ENCODE measurements at regions not wholly inside any gene's neighbourhood (a gene's known extent, or its start where the extent isn't known, plus 50 kb on each side); places are given as distances from the start of the nearest gene placed in this dataset.
"Not testable (repeated sequence)": the region's sequence is repeated elsewhere in the genome, so short reads cannot be mapped to it uniquely, and the experiment has no call there.

DNA sequence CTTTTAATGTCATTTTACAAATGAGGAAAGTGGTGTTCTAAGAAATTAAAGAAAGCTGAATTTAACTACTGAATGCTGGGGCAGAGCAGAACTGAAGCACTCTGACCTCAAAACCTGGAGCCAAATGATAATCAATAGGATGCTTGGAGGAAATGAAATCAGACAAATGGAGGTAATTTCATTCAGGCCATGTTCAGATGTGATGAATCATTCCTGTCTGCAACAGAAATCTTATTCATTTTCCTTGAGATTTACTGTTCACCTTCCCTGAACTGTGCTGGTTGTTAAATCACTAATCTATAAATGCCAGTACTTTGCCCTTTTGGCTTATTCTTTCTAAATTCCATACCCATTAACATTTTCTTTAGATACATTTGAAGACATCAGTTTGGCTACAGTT, 85.6 kb upstream of the SNX7 start:
- DNase-seq: no peak

DNA sequence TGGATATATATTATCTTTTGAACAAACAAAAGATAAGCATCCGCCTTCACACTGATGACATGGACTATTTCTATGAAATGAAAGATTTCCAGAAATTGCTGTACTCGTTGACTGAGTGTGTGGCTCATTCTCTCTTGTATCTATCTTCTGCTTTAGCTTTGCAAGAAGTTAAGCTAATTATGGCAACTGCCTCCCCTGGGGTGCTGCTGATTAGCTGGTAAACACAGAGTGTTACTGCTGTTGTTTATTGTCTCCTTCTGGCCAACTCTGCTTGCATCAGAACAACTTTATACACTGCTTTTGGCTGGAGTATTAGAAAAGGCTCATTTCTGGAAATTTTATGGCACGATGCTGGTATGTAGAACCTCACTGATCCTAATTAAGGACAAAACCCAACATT, 95.6 kb upstream of the SNX7 start:
- DNase-seq: no peak

DNA sequence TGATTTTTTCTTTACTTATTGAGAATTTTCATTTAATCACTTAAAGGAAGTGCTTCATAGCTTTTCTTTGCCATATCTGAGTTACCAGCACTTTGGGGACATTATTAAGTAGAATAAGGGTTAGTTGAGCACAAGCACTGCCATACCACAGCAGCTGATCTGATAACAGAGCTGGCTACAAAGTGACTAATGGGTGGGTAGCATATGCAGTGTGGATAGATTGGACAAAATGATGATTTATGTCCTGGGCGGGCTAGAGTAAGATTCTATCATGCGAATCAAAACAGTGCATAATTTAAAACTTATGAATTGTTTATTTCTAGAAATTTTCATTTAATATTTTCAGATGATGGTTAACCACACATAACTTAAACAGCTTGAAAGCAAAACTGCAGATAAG, 102.2 kb upstream of the SNX7 start:
- DNase-seq: no peak

DNA sequence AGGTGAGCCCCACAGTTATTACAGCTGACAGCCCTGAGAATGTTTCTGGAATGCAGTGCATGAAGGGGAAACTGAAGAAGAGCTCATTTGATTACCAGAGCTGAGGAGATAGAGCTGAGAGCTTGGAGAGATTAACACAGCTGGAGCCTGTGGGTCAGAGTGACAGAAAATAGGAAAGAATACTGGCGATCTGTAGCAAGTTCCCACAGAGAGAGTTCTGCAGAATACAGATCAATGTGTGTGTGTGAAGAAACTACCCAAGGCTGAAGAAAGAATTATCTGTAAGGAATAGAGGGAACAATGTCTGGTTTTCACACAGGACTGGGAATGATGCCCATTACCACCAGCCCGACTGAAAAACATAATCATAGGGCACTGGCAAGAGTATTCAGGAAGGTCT, 103.6 kb upstream of the SNX7 start:
- no peak for DNase-seq

DNA sequence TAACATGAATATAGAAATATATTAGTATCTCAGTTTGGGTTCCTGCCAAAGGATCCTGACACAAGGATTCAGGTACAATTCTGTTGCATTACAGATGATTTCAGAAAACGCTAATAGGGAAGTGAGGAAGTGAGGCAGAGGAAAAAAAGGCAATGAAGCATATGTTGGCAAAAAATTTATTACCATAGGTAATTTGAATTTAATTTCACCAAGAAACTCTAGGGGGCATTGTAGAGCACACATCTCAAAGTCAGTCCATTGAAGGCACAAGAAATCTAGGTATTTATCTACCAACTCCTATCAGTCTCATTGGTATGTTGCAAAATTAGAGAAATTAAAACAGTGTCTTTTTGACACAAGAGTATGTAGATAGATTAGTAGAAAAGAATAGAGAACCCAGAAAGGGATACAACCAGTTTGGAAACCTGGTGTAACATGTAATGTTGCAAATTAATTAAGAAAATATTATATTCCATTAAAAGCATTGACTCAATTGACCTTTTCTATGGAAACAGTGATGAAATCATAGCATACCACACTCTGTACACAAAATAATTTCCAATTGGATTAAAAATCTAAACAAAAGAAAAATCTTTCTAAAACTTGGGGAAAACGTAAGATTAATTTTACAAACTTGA, 104.9 kb upstream of the SNX7 start:
- no peak for DNase-seq

DNA sequence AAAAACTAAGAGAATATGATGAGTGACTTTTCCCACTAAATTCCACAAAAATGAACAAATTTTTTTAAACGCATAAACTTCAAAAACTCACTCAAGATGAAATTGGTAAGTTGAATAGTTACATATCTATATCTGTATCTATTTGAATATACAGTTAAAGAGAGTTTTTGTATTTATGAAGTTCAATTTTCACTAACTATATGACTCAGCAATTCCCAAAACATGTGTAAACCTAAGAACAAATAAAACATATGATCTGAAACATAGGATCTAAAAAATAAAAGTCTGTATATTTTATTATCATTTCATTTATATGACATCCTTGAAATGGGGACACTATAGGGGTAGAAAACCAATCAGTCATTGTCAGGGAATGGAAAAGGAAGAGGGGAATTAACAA, 105.7 kb upstream of the SNX7 start:
- DNase-seq: no peak

DNA sequence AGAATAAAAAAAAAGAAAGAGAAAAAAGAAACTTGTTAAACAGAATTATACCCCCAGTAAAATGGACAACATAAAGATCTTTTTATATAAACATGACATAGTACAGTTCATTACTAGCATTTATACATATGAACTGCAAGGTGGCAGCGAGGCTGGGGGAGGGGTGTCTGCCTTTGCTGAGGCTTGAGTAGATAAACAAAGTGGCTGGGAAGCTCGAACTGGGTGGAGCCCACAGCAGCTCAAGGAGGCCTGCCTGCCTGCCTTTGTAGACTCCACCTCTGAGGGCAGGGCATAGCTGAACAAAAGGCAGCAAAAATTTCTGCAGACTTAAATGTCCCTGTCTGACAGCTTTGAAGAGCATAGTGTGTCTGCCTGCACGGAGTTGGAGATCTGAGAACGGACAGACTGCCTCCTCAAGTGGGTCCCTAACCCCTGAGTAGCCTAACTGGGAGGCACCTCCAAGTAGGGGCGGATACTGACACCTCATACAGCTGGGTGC, 108.9 kb upstream of the SNX7 start:
- DNase-seq: not testable (repeated sequence)

DNA sequence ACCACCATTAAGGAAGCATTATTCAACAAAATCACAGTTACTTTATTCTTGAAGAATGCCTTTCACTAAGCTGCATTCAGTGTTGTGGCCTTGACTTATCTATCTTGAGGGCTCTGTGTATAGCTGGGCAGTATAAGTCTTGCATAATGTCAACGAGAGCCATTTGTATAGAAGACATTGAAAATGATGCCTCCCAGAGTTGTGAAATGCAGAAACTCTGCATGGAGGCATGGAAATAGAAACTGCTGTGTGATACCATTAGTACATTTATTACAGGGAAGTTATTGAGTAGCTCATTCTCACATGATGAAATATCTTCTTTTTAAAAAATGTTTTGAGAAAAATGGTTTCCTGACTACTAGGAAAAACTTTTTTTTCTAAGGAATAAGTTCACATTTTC, 111.4 kb upstream of the SNX7 start:
- DNase-seq: no peak

DNA sequence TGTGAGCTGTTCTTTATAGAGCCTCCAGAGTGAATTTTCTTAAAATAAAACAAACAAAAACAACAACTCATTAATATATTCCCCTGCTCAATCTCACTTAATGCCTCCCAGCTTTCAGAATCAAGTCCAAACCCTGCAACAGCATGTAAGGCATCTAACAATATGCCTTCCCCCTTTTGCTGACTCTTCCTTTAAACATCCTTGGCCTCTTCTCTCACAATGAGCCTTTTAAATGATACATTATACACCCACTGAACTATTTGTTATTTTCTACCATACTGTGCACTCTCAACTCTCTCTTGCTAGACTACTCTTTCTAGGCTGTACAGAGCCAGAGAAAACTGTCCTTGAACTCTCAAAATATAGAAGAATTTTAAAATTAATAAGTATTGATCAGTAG, 115.2 kb upstream of the SNX7 start:
- DNase-seq: no peak

DNA sequence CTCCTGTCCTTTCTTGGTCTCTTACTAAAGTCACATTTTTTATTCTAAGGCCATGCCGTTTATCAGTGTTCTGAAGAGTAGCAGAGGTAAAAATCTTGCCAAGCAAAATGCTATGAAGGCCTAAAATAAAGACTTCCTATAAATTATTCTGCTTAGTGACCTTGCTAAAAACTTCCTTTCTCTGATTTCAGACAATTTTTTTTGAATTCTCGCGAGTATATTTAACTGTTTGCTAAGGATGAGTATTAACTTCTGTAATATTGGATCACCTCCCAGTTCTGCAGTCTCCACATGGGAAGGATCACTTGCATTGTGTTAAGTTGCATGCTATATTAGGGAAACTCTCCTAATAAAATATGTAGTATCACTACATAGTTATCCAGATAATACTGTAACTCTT, 123.4 kb upstream of the SNX7 start:
- DNase-seq: no peak

DNA sequence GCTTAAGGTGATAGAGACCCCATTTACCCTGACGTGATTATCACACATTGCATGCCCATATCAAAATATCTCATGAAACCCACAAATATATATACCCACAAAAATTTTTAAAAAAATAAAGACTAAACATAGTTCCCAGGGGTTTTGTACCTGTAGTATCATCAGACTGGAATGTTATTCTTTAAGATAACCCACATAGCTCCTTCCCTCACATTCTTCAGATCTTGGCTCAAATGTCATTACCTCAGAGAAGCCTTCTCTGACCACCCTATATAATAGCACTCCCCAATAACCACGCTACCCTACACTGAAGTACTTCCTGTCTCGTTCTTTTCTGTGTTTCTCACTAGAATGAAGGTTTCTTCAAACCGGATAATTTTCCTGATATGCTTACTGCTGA, 138.3 kb upstream of the SNX7 start:
- no peak for DNase-seq

DNA sequence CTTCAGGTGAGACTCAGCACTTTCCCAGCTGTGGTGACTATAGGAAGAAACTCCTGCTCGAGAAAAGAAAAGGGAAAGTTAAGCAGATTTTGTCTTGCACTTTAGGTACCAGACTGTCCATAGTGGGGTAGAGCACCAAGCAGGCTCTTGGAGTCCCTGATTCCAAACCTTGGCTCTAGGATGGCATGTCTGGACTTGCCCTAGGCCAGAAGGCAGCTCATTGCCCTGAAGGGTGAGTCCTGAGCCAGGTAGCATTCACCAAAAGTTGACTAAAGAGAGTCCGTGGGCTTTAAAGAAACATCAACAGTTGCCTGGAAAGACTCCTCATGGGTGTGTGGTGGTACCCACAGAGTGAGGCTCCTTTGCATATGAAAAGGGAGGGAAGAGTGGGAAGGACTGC, 145.2 kb upstream of the SNX7 start:
- DNase-seq: no peak

DNA sequence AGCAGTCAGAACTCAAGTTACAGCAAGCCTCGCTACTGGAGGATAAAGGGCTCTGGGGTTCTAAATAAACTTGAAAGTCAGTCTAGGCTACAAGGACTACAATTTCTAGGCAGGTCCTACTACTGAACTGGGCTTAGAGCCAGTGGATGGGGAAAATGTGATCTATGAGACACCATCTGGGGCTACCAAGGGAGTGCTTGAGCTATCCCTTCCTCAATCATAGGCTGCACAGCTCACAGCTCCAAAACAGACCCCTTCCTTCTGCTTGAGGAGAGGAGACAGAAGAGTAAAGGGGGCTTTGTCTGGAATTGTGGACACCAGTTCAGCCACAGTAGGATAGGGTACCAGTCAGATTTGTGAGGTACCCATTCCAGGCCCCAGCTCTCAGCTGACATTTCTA, 145.8 kb upstream of the SNX7 start:
- no peak for DNase-seq

DNA sequence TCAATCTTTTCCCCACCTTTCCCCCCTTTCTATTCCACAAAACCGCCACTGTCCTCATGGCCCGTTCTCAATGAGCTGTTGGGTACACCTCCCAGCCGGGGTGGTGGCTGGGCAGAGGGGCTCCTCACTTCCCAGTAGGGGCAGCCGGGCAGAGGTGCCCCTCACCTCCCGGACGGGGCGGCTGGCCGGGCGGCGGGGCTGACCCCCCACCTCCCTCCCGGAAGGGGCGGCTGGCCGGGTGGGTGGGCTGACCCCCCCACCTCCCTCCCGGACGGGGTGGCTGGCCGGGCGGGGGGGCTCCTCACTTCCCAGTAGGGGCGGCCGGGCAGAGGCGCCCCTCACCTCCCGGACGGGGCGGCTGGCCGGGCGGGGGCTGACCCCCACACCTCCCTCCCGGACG, 149.3 kb upstream of the SNX7 start:
- DNase-seq: not testable (repeated sequence)

DNA sequence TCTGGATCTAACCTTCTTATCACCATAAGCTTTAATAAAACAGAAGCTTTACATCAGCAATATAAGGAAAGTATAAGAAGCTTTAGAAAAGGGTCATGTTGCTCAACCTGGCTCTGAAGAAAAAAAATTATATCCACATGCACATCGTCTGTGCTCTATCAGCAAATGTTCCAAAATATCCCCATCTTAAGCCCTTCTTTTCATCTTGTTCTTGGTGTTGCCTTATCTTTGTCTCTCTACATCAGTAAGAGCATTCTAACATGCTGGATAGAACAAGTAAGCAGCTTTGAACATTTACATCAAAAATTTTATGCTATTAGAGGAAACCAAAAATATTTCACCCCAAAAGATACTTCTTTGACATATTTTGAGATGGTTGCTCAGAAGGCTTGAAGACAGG, 157.8 kb upstream of the SNX7 start:
- no peak for DNase-seq

DNA sequence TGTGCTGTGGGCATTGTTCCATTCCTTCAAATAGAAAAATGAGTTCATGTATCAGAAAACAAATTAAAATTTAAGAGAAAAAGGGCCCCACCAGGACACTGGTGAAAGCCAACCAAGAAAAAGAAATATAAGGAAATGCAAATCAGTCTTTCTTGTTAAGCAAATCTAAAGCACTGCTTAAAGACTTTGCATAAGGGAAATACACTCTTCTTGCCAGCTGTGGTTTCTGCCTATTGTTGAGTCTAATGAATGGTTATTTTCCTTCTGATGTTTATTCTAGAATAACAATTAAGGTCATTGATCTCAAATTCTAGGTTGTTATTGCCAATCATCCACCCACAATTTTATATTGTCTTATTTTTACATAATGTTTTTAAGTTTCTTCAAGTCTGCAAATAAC, 158.6 kb upstream of the SNX7 start:
- no peak for DNase-seq

DNA sequence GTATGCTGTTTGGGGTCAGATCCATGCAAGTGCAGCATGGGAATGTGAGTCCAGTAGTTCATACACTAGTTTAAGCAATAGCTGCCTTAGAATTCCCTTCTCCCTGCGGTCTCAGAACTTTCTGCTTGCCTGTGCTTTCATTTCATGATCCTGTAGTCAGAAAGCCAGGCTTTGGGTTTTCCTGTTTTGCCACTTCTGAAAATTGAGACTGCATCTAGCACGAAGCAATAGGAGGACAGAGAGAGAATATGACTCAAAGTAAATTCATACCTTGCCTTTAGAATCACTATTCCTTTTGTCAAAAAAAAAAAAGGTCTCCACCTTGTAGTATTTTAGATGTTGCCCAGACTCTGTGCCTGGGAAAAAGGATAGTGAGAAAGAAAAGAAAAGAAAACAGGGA, 161.2 kb upstream of the SNX7 start:
- no peak for DNase-seq

DNA sequence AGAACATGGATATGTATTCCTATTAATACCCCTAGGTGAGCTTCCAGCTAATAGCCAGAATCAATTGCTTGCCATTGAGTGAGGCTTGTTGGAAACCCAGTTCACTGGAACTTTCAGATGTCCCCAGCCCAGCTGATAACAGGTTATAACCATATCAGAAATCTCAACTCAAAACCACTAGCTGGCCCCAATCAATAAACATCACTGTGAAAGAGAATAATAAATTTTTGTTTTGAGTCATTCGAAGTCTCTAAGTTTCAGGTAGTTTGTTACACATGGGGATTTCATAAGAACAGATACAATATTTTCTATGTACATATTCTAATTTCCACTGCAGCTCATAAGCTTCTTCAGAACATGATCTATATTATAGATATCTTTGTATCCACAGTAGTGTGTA, 162.9 kb upstream of the SNX7 start:
- DNase-seq: no peak

DNA sequence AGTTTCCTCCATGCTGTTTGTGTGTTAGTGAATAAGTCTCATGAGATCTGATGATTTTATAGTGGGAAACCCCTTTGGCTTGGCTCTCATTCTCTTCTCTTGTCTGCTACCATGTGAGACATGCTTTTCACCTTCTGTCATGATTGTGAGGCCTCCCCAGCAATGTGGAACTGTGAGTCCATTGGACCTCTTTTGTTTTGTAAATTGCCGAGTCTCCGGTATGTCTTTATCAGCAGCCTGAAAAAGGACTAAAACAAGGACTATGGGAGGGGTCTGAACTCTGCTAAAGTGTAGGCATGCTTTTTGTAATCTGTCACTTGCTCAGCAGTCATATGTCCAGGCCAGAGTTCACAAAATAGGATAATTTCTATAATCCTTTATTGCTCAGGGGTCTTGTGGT, 164.0 kb upstream of the SNX7 start:
- DNase-seq: no peak

DNA sequence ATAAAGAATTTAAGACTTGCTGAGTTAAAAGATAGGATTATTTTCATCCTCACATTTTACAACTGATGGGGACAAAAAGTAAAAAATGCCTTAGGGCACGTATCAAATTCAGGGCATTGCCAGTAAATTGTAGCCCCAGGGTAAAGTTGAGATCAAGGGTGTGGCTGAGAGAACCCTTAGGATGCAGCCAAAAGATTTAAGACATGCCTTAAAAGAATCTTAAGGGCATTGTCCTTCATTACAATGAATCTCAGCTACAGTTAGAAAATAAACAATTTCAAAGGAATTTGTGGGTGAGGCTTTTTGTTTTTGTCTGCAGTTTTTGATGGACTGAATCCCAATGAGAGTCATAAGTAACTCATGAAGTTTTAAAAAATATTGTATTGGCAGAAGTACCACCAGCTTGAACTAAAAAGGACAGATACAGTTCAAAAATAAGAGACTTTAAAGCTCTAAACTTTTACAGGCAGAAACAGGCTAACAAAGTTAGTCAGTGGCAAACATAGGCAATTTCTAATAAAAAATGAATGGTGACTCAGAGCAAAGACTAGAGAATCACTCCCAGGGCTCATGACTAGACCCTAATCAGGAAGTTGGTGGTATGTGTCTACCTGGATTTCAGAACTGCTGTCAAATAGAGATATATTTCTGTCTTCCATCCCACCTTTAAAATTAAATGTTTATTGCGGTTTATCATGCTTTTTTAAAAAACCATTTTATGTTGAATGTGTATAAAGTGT, 165.1 kb upstream of the SNX7 start:
- no peak for DNase-seq

DNA sequence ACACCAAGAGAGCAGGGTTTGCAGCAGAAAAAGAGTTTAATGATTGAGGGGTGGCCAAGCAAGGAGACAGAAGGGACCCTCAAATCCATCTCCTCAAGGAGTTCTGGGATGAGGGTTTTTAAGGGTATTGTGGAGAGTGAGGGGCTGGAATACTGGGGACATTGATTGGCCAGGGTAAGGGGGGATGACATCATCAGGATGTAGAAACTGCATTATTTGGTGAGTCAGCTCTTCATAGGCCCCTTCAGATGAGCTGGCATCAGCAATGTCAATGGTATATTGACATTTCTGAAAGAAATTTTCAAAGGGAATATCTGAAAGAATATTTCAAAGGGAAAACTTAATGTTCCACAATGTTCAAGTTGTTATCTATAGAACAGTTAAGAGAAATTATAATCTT, 168.1 kb upstream of the SNX7 start:
- DNase-seq: no peak

DNA sequence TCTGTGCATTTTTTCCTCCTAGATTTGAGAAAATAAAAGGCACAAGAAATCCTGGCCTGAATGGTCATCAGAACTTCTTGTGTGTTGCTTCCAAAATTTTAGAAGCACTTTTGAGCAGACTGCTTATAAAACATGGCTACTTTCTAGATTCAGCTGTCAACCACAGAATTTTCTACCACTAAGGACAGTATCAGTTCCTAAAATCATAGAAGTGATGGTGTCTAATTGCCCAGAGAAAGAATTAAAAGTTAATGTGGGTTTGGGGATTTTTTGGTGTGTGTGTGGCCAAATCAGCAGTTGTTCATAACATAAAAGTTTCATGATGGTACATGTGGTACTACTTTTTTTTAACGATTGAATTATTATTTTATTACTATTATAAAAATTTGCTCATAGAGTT, 171.4 kb upstream of the SNX7 start:
- no peak for DNase-seq

DNA sequence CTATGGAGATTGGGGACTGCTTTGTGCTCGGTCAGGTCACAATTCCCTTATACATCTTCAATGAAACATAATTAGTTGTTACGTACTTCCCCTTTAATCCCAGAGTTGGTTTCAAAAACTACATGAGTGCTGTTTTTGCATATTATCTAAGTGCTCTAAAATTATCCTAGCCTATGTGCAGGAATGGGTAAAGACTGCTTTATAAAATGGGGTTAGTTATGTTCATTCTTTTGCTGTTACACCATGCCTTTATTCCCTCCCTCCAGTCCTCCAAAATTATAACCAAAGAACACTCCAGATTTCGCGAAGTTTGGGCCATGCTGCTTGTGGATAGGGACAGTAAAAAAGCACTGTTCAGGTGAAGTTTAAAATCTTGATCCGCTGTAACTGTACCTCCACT, 173.9 kb upstream of the SNX7 start:
- DNase-seq: no peak

DNA sequence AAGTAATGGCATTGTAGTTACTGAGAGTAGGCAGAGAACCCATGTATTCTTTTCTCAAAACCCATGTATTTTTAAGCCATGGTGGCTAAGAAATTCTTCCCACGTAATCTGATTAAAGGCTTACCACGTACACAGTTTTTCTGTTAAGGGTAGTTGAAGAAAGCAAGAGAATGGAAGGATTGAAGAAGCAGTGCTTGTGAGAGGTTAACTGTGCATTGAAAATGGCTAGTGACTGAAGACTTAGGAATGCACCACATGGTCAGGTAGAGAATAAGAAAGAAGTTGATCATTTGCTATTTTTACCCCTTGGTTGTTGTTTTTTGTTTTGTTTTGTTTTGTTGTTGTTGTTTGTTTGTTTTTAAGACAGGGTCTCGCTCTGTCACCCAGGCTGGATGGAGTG, 178.9 kb upstream of the SNX7 start:
- DNase-seq: no peak

DNA sequence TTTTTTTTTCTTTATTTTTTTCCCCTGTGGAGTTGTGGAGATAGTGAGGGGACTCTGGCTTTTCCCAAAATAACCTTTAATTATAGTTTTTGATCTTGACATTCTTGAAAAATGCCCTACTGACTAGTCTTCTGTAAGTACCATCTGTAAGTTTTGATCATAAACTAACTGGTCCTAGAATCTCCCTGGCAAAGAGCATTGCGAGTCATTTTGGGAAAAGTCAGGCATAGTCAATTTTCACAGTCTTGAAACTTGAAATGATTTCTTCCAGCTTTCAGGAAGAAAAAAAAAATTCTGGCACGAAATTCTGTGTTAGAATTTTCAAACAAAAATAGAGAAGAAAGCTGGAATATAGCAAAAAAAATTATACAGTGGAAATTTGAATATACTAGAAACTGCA, 181.2 kb upstream of the SNX7 start:
- DNase-seq: no peak

Measured in NCI-H510A (cell line).